T-cell (primary cell): ENCODE measurements at regions not wholly inside any gene's neighbourhood (a gene's known extent, or its start where the extent isn't known, plus 50 kb on each side); places are given as distances from the start of the nearest gene placed in this dataset.

ENCODE experiments used
- ATAC-seq, 4 experiments: fragments of 200-7000 bp in 3 of 4; fragments of 150-1000 bp in 1 of 4; cut with Tn5 transposase; replicated peaks in 1 of 4; 1 replicate in 3 of 4; 2 replicates in 1 of 4; pipeline ENCODE4 v1.10.0; 2021; ENCODE audit warnings: moderate library complexity in 3 of 4, mild to moderate bottlenecking in 2 of 4, moderate number of reproducible peaks in 1 of 4
- CTCF ChIA-PET, 2 donors: fragments of 300-600 bp; sonication (Branson Sonifier 250); formaldehyde crosslinking; loops; one replicate each; lab custom pipeline; 2022; ENCODE audit warnings: antibody characterized with exemption in 2 of 2; lab: Charles Lee
- POLR2A ChIA-PET, 2 donors: fragments of 300-600 bp; sonication (Branson Sonifier 250); formaldehyde crosslinking; loops; one replicate each; lab custom pipeline; 2022; ENCODE audit warnings: antibody characterized with exemption in 2 of 2; lab: Charles Lee
- DNase-seq, 35 experiments: peaks; one replicate each; pipeline versions ENCODE4 v3.0.0 to v3.0.0-alpha.2; 2013 to 2023
- H3K27ac ChIP-seq: one replicate; pipeline ENCODE4 v1.5.1; 2013; ENCODE audit warnings: low read length
- H3K27me3 ChIP-seq, 2 experiments: replicated peaks in 1 of 2; 1 replicate in 1 of 2; 2 replicates in 1 of 2; pipeline versions ENCODE4 v1.6.1 to v1.7.0; 2013; ENCODE audit warnings: low read length in 1 of 2, mixed read lengths in 1 of 2; ENCODE audit not compliant: control insufficient read depth in 2 of 2, insufficient read depth in 2 of 2; ENCODE audit errors: extremely low read depth in 1 of 2
- H3K36me3 ChIP-seq, 2 donors: 1 replicate in 1 of 2; 2 replicates in 1 of 2; pipeline versions ENCODE4 v1.6.1 to v1.7.0; 2013; ENCODE audit warnings: low read length in 1 of 2; ENCODE audit not compliant: control insufficient read depth in 2 of 2, insufficient read depth in 1 of 2; ENCODE audit errors: extremely low read depth in 1 of 2
- H3K4me1 ChIP-seq, 2 experiments: 1 replicate in 1 of 2; 2 replicates in 1 of 2; pipeline versions ENCODE4 v1.6.1 to v1.7.0; 2013; ENCODE audit warnings: low read length in 2 of 2, mixed read lengths in 1 of 2; ENCODE audit not compliant: insufficient read depth in 2 of 2, control insufficient read depth in 1 of 2; ENCODE audit errors: extremely low read depth in 1 of 2
- H3K4me3 ChIP-seq, 2 donors: 1 replicate in 1 of 2; 2 replicates in 1 of 2; pipeline versions ENCODE4 v1.5.1 to v1.7.0; 2013; ENCODE audit warnings: mild to moderate bottlenecking in 2 of 2, low read length in 1 of 2, moderate library complexity in 1 of 2; ENCODE audit not compliant: control insufficient read depth in 1 of 2; ENCODE audit errors: extremely low read depth in 1 of 2
- H3K9me3 ChIP-seq: 2 replicates; pipeline ENCODE4 v1.7.0; 2013
- H3K27ac Mint-ChIP-seq, 2 donors: one replicate each; pipeline ENCODE4 v1.8.0; 2020 to 2021; ENCODE audit warnings: mild to moderate bottlenecking in 2 of 2, mixed read lengths in 2 of 2
- H3K27me3 Mint-ChIP-seq, 2 donors: one replicate each; pipeline ENCODE4 v1.8.0; 2021 to 2022; ENCODE audit warnings: mixed read lengths in 2 of 2
- H3K36me3 Mint-ChIP-seq: one replicate; pipeline ENCODE4 v1.8.0; 2021; ENCODE audit warnings: mixed read lengths
- H3K4me1 Mint-ChIP-seq, 3 donors: one replicate each; pipeline ENCODE4 v1.8.0; 2020 to 2022; ENCODE audit warnings: mixed read lengths in 3 of 3, mild to moderate bottlenecking in 1 of 3
- H3K4me3 Mint-ChIP-seq, 3 donors: one replicate each; pipeline ENCODE4 v1.8.0; 2020 to 2022; ENCODE audit warnings: mild to moderate bottlenecking in 3 of 3, mixed read lengths in 3 of 3, moderate library complexity in 3 of 3
- H3K9me3 Mint-ChIP-seq, 3 donors: one replicate each; pipeline ENCODE4 v1.8.0; 2020 to 2022; ENCODE audit warnings: mixed read lengths in 3 of 3
- WGBS: methylation state at CpG from one replicate; pipeline ENCODE4 v1.1.5; 2013; ENCODE audit warnings: missing lambda C conversion rate; ENCODE audit not compliant: insufficient coverage; 5-methylcytosine and 5-hydroxymethylcytosine counted together

DNA sequence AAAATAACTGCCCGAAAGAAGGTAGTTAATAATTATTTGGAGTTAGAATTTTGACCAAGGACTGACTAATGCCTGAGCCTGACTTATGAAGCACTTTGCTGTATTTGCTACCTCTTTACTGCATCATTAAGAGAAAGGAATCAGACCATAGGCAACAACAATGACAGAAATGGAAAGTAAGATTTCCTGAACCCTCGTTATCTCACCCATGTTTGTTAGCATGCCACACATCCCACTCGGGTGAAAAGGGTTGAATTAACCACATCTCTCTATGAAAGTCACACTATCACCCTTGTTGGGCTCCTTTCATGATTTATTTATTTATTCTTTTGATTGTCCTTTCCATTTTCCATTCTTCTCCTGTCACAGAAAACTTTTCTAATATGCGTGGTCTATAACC lies 59.6 kb downstream of the OLIG3 start:
- Histone ChIP-seq H3K27me3 (peaks cover 0 to 4% of the 10 kb centered on the region in 2 experiments), H3K4me1 (no peaks in the 10 kb centered on the region), H3K27ac (no peak overlapping the region), H3K9me3 (no peaks in the 10 kb centered on the region), H3K4me3 (no peak overlapping the region), H3K36me3 (no peaks in the 10 kb centered on the region)
- H3K27ac Mint-ChIP-seq = no peak overlapping the region
- CTCF ChIA-PET = no interaction called here
- peaks cover 0 to 4% (median 0%) of the 10 kb centered on the region in 3 donors for H3K4me1 Mint-ChIP-seq
- no peak overlapping the region for H3K4me3 Mint-ChIP-seq
- WGBS = no CpG with 5 or more reads among the region's 4 CpGs
- H3K36me3 Mint-ChIP-seq = no peaks in the 10 kb centered on the region
- H3K9me3 Mint-ChIP-seq = peaks cover 0 to 3% (median 0%) of the 10 kb centered on the region in 3 donors
- ATAC-seq = no peak
- DNase-seq = no peak
- peaks cover under 1 to 4% of the 10 kb centered on the region in 2 donors for H3K27me3 Mint-ChIP-seq
- POLR2A ChIA-PET = no interaction called here

DNA sequence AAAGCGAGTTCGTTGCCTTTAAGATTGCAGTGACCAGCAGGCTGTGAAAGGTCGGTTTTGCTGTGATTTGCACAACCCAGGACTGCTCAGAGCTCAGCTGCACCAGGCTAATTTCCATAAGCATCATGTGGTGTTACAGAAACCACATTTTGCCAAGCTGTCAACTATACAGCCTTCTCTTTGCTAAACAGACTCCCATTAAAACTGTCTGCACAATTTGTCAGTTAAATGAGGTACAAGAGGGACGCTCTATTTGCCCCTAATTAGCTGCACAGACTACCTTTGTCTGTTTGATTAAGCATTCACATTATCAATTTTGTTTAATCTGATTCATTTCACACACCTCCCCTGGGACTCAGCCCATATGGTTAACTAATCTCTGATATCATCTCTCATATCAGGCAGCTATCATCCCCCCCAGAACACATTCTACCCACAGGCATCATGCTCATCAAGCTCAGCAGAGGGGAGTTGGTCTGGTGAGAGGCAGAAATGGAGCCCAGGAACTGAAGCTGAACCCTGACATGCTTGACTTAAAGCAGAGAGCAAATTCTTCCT lies 62.1 kb downstream of the OLIG3 start:
- ATAC-seq = no peak

GRCh38 chr6:137430954-137431353 lies 63.2 kb downstream of the OLIG3 start:
- H3K4me3 Mint-ChIP-seq = no peak overlapping the region
- 79% methylated on average over 2 of the region's 4 CpGs for WGBS
- DNase-seq (no peak), ATAC-seq (no peak)
- no peaks in the 10 kb centered on the region for H3K4me1 ChIP-seq
- CTCF ChIA-PET = interaction anchor here in 1 of 2 donors (0.5 kb wide), 1 partner anchor 333 kb away, joined by 4 read pairs; no protein-coding TSS in a partner anchor
- POLR2A ChIA-PET = no interaction called here
- no peaks in the 10 kb centered on the region for H3K9me3 Mint-ChIP-seq
- peaks cover 0 to 7% (median 4%) of the 10 kb centered on the region in 3 donors for H3K4me1 Mint-ChIP-seq
- H3K9me3 ChIP-seq = no peaks in the 10 kb centered on the region
- H3K27ac Mint-ChIP-seq = no peak overlapping the region
- no peak overlapping the region for H3K27ac ChIP-seq
- H3K27me3 Mint-ChIP-seq = peaks cover 4 to 5% of the 10 kb centered on the region in 2 donors
- H3K36me3 Mint-ChIP-seq = no peaks in the 10 kb centered on the region
- H3K27me3 ChIP-seq = peaks cover 0 to 4% of the 10 kb centered on the region in 2 experiments
- no peaks in the 10 kb centered on the region for H3K36me3 ChIP-seq
- no peak overlapping the region for H3K4me3 ChIP-seq

More for the DNA sequence above, 62.1 kb downstream of the OLIG3 start:
- POLR2A ChIA-PET = no interaction called here
- Mint-ChIP-seq H3K36me3 (no peaks in the 10 kb centered on the region), H3K9me3 (no peaks in the 10 kb centered on the region), H3K27ac (no peak overlapping the region), H3K4me3 (no peak overlapping the region), H3K27me3 (peaks cover 4 to 5% of the 10 kb centered on the region in 2 donors), H3K4me1 (peaks cover 0 to 4% (median 0%) of the 10 kb centered on the region in 3 donors)
- no peaks in the 10 kb centered on the region for H3K4me1 ChIP-seq
- H3K27me3 ChIP-seq = peaks cover 0 to 4% of the 10 kb centered on the region in 2 experiments
- no peaks in the 10 kb centered on the region for H3K36me3 ChIP-seq
- CTCF ChIA-PET = interaction anchor here (0.6 kb wide), 2 partner anchors 139 to 570 kb away, joined by 3 to 5 read pairs; no protein-coding TSS in a partner anchor
- no peak overlapping the region for H3K27ac ChIP-seq
- 94% methylated on average over 4 of the region's 4 CpGs for WGBS
- DNase-seq = no peak
- H3K4me3 ChIP-seq = no peak overlapping the region
- H3K9me3 ChIP-seq = no peaks in the 10 kb centered on the region

- H3K4me3 Mint-ChIP-seq = no peak overlapping the region
- WGBS = 100% methylated on average over 4 of the region's 7 CpGs
Observed at GRCh38 chr6:137427656-137428290, 66.4 kb downstream of the OLIG3 start.

DNA sequence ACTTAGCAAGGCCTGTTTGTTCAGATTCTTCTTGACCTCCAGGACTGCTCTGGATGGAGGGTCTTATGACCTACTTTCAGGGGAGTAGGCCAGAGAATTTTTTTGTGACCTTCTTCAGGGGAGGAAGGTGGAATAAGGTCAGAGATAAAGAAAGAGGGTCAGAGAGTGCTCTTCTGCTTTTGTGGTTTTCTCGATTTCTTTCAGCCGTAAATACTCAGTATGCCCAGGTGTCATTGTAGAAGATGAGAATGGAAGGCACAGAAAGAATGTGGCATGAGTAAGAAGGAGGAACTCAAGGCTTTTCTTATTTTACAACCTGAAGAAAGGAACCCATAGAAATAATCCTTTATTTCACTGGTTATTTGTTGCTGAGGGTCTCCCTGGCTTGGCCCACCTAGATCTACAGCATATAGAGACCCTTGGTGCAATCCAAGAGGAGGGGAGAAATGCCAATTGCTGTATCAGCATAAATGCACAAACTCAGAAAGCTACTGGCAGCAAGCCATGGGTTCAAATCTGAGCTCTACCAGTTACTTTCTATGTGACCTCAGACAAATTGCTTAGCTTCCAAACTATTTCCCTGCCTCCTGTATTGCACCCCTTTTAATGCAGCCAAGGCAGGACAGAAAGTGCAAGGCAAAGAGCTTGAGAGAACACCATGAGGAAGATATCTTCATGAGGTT lies 68.0 kb downstream of the OLIG3 start:
- POLR2A ChIA-PET = no interaction called here
- CTCF ChIA-PET = interaction anchor here in 1 of 2 donors (0.8 kb wide), 1 partner anchor 9 kb away, joined by 3 read pairs; no protein-coding TSS in a partner anchor

More at GRCh38 chr6:137427656-137428290, 66.4 kb downstream of the OLIG3 start:
- Histone ChIP-seq H3K9me3 (no peaks in the 10 kb centered on the region), H3K36me3 (no peaks in the 10 kb centered on the region), H3K27me3 (no peaks in the 10 kb centered on the region), H3K27ac (no peak overlapping the region), H3K4me1 (peaks cover 5 to 11% of the 10 kb centered on the region in 2 experiments), H3K4me3 (no peak overlapping the region)
- Mint-ChIP-seq H3K4me1 (peaks cover 20 to 35% (median 30%) of the 10 kb centered on the region in 3 donors), H3K27me3 (peaks cover 0 to 5% of the 10 kb centered on the region in 2 donors), H3K27ac (no peak overlapping the region), H3K9me3 (no peaks in the 10 kb centered on the region), H3K36me3 (no peaks in the 10 kb centered on the region)
- CTCF ChIA-PET = interaction anchor here (0.6 kb wide), 2 partner anchors 334 to 1418 kb away, joined by 3 read pairs; no protein-coding TSS in a partner anchor
- ATAC-seq = no peak
- no peak for DNase-seq
- POLR2A ChIA-PET = interaction anchor here in 1 of 2 donors (1.0 kb wide), 1 partner anchor 9 kb away, joined by 3 read pairs; no protein-coding TSS in a partner anchor

DNA sequence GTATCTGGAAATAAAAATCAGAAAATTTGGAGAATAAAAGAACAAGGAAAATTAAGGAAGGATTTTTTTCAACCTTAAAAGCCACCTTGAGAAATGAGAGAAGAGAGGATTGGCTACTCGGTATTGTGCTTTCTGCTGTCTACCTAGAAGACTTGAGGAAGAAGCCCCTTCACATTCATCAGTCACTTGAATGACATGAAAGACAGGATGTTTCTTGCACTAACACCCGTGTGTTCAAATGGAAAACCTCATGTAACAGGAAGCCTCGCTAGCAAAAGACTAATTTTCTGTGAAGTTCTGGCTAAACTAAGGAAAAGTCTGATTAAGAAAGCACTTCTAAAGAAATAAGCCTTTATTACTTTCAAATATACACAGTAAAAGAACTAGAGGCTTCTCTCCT lies 69.9 kb downstream of the OLIG3 start:
- H3K4me1 Mint-ChIP-seq = peaks cover 20 to 31% (median 30%) of the 10 kb centered on the region in 3 donors
- H3K27me3 Mint-ChIP-seq = peaks cover 0 to under 1% of the 10 kb centered on the region in 2 donors
- Histone ChIP-seq H3K27me3 (no peaks in the 10 kb centered on the region), H3K27ac (no peak overlapping the region), H3K4me3 (no peak overlapping the region), H3K36me3 (no peaks in the 10 kb centered on the region), H3K4me1 (peaks cover 5 to 11% of the 10 kb centered on the region in 2 experiments), H3K9me3 (no peaks in the 10 kb centered on the region)
- CTCF ChIA-PET = interaction anchor here in 1 of 2 donors (0.6 to 0.9 kb wide), 3 partner anchors 10 to 375 kb away, joined by 3 to 5 read pairs (median 3); no protein-coding TSS in a partner anchor
- POLR2A ChIA-PET = interaction anchor here in 1 of 2 donors (0.6 to 0.7 kb wide), 3 partner anchors 9 to 238 kb away, joined by 3 to 4 read pairs (median 3); no protein-coding TSS in a partner anchor
- WGBS = no CpG with 5 or more reads among the region's 3 CpGs
- peak overlapping the region in 1 of 3 donors; percentile 29 for H3K4me3 Mint-ChIP-seq
- peaks cover 0 to 4% (median 0%) of the 10 kb centered on the region in 3 donors for H3K9me3 Mint-ChIP-seq
- H3K36me3 Mint-ChIP-seq = no peaks in the 10 kb centered on the region
- ATAC-seq (peak in 3 of 4 experiments; percentile 58 to 68 (median 64)), DNase-seq (peak in 1 of 35 experiments; percentile 13)
- H3K27ac Mint-ChIP-seq = peak overlapping the region in 1 of 2 donors; percentile 7

More for the DNA sequence above, 68.0 kb downstream of the OLIG3 start:
- Histone ChIP-seq H3K4me1 (peaks cover 5 to 11% of the 10 kb centered on the region in 2 experiments), H3K27ac (no peak overlapping the region), H3K9me3 (no peaks in the 10 kb centered on the region), H3K36me3 (no peaks in the 10 kb centered on the region), H3K4me3 (no peak overlapping the region), H3K27me3 (no peaks in the 10 kb centered on the region)
- WGBS = 87% methylated on average over 2 of the region's 2 CpGs
- Mint-ChIP-seq H3K9me3 (peaks cover 0 to 4% (median 0%) of the 10 kb centered on the region in 3 donors), H3K4me1 (peaks cover 20 to 33% (median 30%) of the 10 kb centered on the region in 3 donors), H3K27ac (no peak overlapping the region), H3K27me3 (peaks cover 0 to 5% of the 10 kb centered on the region in 2 donors), H3K4me3 (no peak overlapping the region), H3K36me3 (no peaks in the 10 kb centered on the region)
- no peak for DNase-seq
- ATAC-seq = no peak
